IMR-90 (cell line): ENCODE measurements at regions not wholly inside any gene's neighbourhood (a gene's known extent, or its start where the extent isn't known, plus 50 kb on each side); places are given as distances from the start of the nearest gene placed in this dataset.

Experiments used
- CHD1 ChIP-seq: IDR thresholded peaks from 2 replicates; pipeline ENCODE4 v1.6.1; 2012; ENCODE audit warnings: low read depth, low read length, improper control_type of control experiment
- FOS ChIP-seq: fragments of 150-350 bp; IDR thresholded peaks from 2 replicates; pipeline ENCODE4 v1.6.1; 2016; ENCODE audit warnings: low read depth, low read length
- MAZ ChIP-seq: IDR thresholded peaks from 2 replicates; pipeline ENCODE4 v1.6.1; 2012; ENCODE audit warnings: low read depth, mild to moderate bottlenecking, low read length, improper control_type of control experiment, moderate library complexity, borderline replicate concordance
- POLR2A ChIP-seq: IDR thresholded peaks from 2 replicates; pipeline ENCODE4 v1.6.1; 2012; ENCODE audit warnings: mild to moderate bottlenecking, low read depth, low read length
- RAD21 ChIP-seq: IDR thresholded peaks from 2 replicates; pipeline ENCODE4 v1.6.1; 2012; ENCODE audit warnings: low read length, improper control_type of control experiment
- RFX5 ChIP-seq: IDR thresholded peaks from 2 replicates; pipeline ENCODE4 v1.8.0; 2012; ENCODE audit warnings: low read depth, mild to moderate bottlenecking, low read length, moderate library complexity
- SMC3 ChIP-seq: fragments of 150-350 bp; IDR thresholded peaks from 2 replicates; pipeline ENCODE4 v1.6.1; 2016; ENCODE audit warnings: low read depth, mild to moderate bottlenecking, antibody characterized with exemption, low read length, moderate library complexity
- TF ChIP-seq, protein P1 (sequence below): conservative IDR thresholded peaks from 2 replicates; pipeline ENCODE4 v1.5.1; 2012; ENCODE audit warnings: mild to moderate bottlenecking, low read depth, low read length, improper control_type of control experiment

DNA sequence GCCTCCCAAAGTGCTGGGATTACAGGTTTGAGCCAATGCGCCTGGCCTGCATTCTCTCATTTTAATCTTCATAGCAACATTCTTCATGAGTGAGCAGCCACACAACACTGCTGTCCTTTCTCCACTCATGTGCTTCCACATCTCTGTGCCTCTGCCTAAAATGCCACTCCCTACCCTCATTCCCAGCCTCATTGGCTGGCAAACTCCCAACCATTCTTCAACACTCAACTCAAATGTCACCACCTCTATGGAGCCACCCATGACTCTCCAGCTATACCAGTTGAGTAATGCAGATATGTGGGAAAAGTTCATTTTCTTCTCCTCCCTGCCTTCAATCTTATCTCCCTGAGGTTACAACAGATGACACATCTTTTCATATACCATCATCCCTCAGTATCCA, 53.9 kb upstream of the ZC3H12A start:
- TF ChIP-seq, protein P1, sequence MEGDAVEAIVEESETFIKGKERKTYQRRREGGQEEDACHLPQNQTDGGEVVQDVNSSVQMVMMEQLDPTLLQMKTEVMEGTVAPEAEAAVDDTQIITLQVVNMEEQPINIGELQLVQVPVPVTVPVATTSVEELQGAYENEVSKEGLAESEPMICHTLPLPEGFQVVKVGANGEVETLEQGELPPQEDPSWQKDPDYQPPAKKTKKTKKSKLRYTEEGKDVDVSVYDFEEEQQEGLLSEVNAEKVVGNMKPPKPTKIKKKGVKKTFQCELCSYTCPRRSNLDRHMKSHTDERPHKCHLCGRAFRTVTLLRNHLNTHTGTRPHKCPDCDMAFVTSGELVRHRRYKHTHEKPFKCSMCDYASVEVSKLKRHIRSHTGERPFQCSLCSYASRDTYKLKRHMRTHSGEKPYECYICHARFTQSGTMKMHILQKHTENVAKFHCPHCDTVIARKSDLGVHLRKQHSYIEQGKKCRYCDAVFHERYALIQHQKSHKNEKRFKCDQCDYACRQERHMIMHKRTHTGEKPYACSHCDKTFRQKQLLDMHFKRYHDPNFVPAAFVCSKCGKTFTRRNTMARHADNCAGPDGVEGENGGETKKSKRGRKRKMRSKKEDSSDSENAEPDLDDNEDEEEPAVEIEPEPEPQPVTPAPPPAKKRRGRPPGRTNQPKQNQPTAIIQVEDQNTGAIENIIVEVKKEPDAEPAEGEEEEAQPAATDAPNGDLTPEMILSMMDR = no peak
- no peak for TF ChIP-seq RAD21
- TF ChIP-seq CHD1 = no peak
- no peak for TF ChIP-seq POLR2A
- TF ChIP-seq FOS = no peak
- no peak for TF ChIP-seq SMC3
- no peak for TF ChIP-seq MAZ
- TF ChIP-seq RFX5 = no peak
